HCT116 (cell line): ENCODE measurements at regions not wholly inside any gene's neighbourhood (a gene's known extent, or its start where the extent isn't known, plus 50 kb on each side); places are given as distances from the start of the nearest gene placed in this dataset.

Source experiments
- ATAC-seq: fragments of 200-7000 bp; cut with Tn5 transposase; 2 replicates; pipeline ENCODE4 v1.9.1; 2020; ENCODE audit warnings: mild to moderate bottlenecking, moderate library complexity
- BruUV-seq: library from RNA; stranded (reverse); fragments of 400-500 nt; replicated peaks from 2 replicates; lab custom pipeline; 2021; lab: Mats Ljungman, UMichigan
- CTCF ChIA-PET: fragments of 300-600 bp; sonication (Branson Sonifier 250); formaldehyde crosslinking; loops from one replicate; lab custom pipeline; 2021; ENCODE audit warnings: antibody characterized with exemption; lab: Charles Lee
- POLR2A ChIA-PET: fragments of 300-600, 350-600 bp; sonication (Branson Sonifier 250); formaldehyde crosslinking; loops from one replicate; lab custom pipeline; 2021; ENCODE audit warnings: antibody characterized with exemption; lab: Charles Lee
- RAD21 ChIA-PET, 2 experiments: fragments of 300-600 bp; sonication (Branson Sonifier 250); formaldehyde crosslinking; loops; one replicate each; lab custom pipeline; 2023; ENCODE audit warnings: low total read pairs in 2 of 2; ENCODE audit not compliant: uncharacterized antibody in 2 of 2, unreplicated experiment in 2 of 2, low non-redundant PET in 1 of 2; lab: Charles Lee
- DNase-seq: peaks from one replicate; pipeline ENCODE4 v3.0.0-alpha.2; 2010; ENCODE audit warnings: low read depth, low spot score
- H2AFZ ChIP-seq: fragments of 200-600 bp; shearing (Covaris generic), sonication (generic); 2 replicates; pipeline ENCODE4 v1.6.1; 2017; ENCODE audit warnings: low read depth, mixed run types, mixed read lengths, antibody characterized with exemption, low read length; ENCODE audit not compliant: poor library complexity, severe bottlenecking
- H3K27ac ChIP-seq: 2 replicates; pipeline ENCODE4 v1.5.1; 2012; ENCODE audit warnings: low read depth, low read length
- H3K27me3 ChIP-seq: fragments of 200-600 bp; sonication (generic); 2 replicates; pipeline ENCODE4 v1.6.1; 2016; ENCODE audit warnings: mixed run types, low read length, mixed read lengths; ENCODE audit not compliant: insufficient read depth
- H3K36me3 ChIP-seq, 2 experiments: fragments of 200-500 bp in 1 of 2; fragments of 200-600 bp in 1 of 2; sonication (Bioruptor generic) in 1 of 2; sonication (generic) in 1 of 2; 2 replicates each; pipeline versions ENCODE4 v1.5.1 to v1.6.1; 2014 to 2016; ENCODE audit warnings: low read length in 2 of 2, inconsistent platforms in 1 of 2, mixed read lengths in 1 of 2, mixed run types in 1 of 2; ENCODE audit not compliant: insufficient read depth in 2 of 2, control insufficient read depth in 1 of 2
- H3K4me1 ChIP-seq, 2 experiments: fragments of 200-600 bp in 1 of 2; sonication (generic) in 1 of 2; 2 replicates each; pipeline versions ENCODE4 v1.5.1 to v1.6.1; 2012 to 2017; ENCODE audit warnings: low read length in 2 of 2, inconsistent platforms in 1 of 2, mild to moderate bottlenecking in 1 of 2, mixed read lengths in 1 of 2, mixed run types in 1 of 2, moderate library complexity in 1 of 2; ENCODE audit not compliant: insufficient read depth in 2 of 2, control insufficient read depth in 1 of 2
- H3K4me2 ChIP-seq: fragments of 200-600 bp; sonication (generic); 2 replicates; pipeline ENCODE4 v1.6.1; 2017; ENCODE audit warnings: mixed run types, low read length, mixed read lengths
- H3K4me3 ChIP-seq, 2 experiments: fragments of 200-600 bp in 1 of 2; sonication (generic) in 1 of 2; replicated peaks in 1 of 2; 2 replicates each; pipeline ENCODE4 v1.5.1; 2011 to 2016; ENCODE audit warnings: low read length in 2 of 2, control low read depth in 1 of 2, low read depth in 1 of 2, mild to moderate bottlenecking in 1 of 2, mixed read lengths in 1 of 2, mixed run types in 1 of 2
- H3K79me2 ChIP-seq: fragments of 200-600 bp; sonication (generic); 2 replicates; pipeline ENCODE4 v1.6.1; 2017; ENCODE audit warnings: mild to moderate bottlenecking, mixed run types, low read length, moderate library complexity, mixed read lengths; ENCODE audit not compliant: insufficient read depth
- H3K9ac ChIP-seq: fragments of 200-600 bp; sonication (generic); 2 replicates; pipeline ENCODE4 v1.6.1; 2016; ENCODE audit warnings: low read length, mixed read lengths
- H3K9me2 ChIP-seq: fragments of 200-600 bp; sonication (generic), shearing (Covaris generic); 2 replicates; pipeline ENCODE4 v1.6.1; 2017; ENCODE audit warnings: mixed run types, mild to moderate bottlenecking, moderate library complexity; ENCODE audit not compliant: insufficient read depth
- H3K9me3 ChIP-seq, 2 experiments: fragments of 200-500 bp in 1 of 2; fragments of 200-600 bp in 1 of 2; sonication (Bioruptor generic) in 1 of 2; sonication (generic) in 1 of 2; 2 replicates each; pipeline ENCODE4 v1.6.1; 2014 to 2017; ENCODE audit warnings: low read length in 2 of 2, mixed read lengths in 2 of 2, inconsistent platforms in 1 of 2, low read depth in 1 of 2, mild to moderate bottlenecking in 1 of 2, mixed run types in 1 of 2, moderate library complexity in 1 of 2; ENCODE audit not compliant: control insufficient read depth in 1 of 2, insufficient read depth in 1 of 2
- H4K20me1 ChIP-seq: fragments of 200-600 bp; sonication (generic), shearing (Covaris generic); 2 replicates; pipeline ENCODE4 v1.6.1; 2017; ENCODE audit warnings: mixed run types, mild to moderate bottlenecking, moderate library complexity; ENCODE audit not compliant: insufficient read depth
- CEBPB ChIP-seq: IDR thresholded peaks from 2 replicates; pipeline ENCODE4 v1.6.1; 2012; ENCODE audit warnings: low read depth
- ELF1 ChIP-seq: IDR thresholded peaks from 2 replicates; pipeline ENCODE4 v1.6.1; 2012; ENCODE audit warnings: low read depth, borderline replicate concordance
- POLR2AphosphoS5 ChIP-seq: IDR thresholded peaks from 2 replicates; pipeline ENCODE4 v1.6.1; 2011; ENCODE audit warnings: mild to moderate bottlenecking, low read depth, low read length, moderate library complexity
- TCF7L2 ChIP-seq: IDR thresholded peaks from 2 replicates; pipeline ENCODE4 v1.7.0; 2011; ENCODE audit warnings: borderline replicate concordance, inconsistent platforms; ENCODE audit not compliant: insufficient read depth, insufficient read length; ENCODE audit errors: extremely low read depth
- ZNF274 ChIP-seq: fragments of 200-500 bp; sonication (Bioruptor generic); IDR thresholded peaks from 2 replicates; pipeline ENCODE4 v1.6.1; 2014; ENCODE audit warnings: mild to moderate bottlenecking, low read depth, low read length, inconsistent platforms
- intact Hi-C: fragments of 100-400 bp; cut with micrococcal nuclease; formaldehyde crosslinking; loops from 2 replicates; pipeline ENCODE4 v1.10.0; 2022
- TF ChIP-seq, protein P1 (sequence below): IDR thresholded peaks from 2 replicates; pipeline ENCODE4 v1.6.1; 2012
- TF ChIP-seq, protein P2 (sequence below): IDR thresholded peaks from 2 replicates; pipeline ENCODE4 v1.6.1; 2011; ENCODE audit warnings: mild to moderate bottlenecking, low read length, moderate library complexity; ENCODE audit not compliant: insufficient replicate concordance; ENCODE audit errors: extremely low read depth

GRCh38 chr10:106402458-106402857 lies 762.0 kb downstream of the SORCS1 start (continued):
- no peak for TF ChIP-seq ELF1
- TF ChIP-seq, protein P1, sequence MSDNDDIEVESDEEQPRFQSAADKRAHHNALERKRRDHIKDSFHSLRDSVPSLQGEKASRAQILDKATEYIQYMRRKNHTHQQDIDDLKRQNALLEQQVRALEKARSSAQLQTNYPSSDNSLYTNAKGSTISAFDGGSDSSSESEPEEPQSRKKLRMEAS = no peak
- no peak for TF ChIP-seq CEBPB
- TF ChIP-seq TCF7L2 = no peak
- TF ChIP-seq, protein P2, sequence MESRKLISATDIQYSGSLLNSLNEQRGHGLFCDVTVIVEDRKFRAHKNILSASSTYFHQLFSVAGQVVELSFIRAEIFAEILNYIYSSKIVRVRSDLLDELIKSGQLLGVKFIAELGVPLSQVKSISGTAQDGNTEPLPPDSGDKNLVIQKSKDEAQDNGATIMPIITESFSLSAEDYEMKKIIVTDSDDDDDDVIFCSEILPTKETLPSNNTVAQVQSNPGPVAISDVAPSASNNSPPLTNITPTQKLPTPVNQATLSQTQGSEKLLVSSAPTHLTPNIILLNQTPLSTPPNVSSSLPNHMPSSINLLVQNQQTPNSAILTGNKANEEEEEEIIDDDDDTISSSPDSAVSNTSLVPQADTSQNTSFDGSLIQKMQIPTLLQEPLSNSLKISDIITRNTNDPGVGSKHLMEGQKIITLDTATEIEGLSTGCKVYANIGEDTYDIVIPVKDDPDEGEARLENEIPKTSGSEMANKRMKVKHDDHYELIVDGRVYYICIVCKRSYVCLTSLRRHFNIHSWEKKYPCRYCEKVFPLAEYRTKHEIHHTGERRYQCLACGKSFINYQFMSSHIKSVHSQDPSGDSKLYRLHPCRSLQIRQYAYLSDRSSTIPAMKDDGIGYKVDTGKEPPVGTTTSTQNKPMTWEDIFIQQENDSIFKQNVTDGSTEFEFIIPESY = no peak
- no peak for TF ChIP-seq ZNF274

GRCh38 chr10:106401967-106402366 lies 762.5 kb downstream of the SORCS1 start:
- H4K20me1 ChIP-seq = no peaks in the 10 kb centered on the region
- no peak overlapping the region for H3K4me3 ChIP-seq
- no peak for TF ChIP-seq POLR2AphosphoS5
- DNase-seq (no peak), ATAC-seq (no peak)
- CTCF ChIA-PET = no interaction called here
- no peak overlapping the region for H3K4me2 ChIP-seq
- no TSS peak for BruUV-seq
- POLR2A ChIA-PET = no interaction called here
- no peaks in the 10 kb centered on the region for H3K9me2 ChIP-seq
- RAD21 ChIA-PET = no interaction called here
- peaks cover 30 to 46% of the 10 kb centered on the region in 2 experiments; a peak in 2 of 4 replicates for H3K9me3 ChIP-seq
- no peaks in the 10 kb centered on the region for H3K27me3 ChIP-seq
- H3K9ac ChIP-seq = no peak overlapping the region
- intact Hi-C loops = no loop called here
- no peak overlapping the region for H3K27ac ChIP-seq
- H3K4me1 ChIP-seq = no peaks in the 10 kb centered on the region
- no peak overlapping the region for H2AFZ ChIP-seq
- H3K79me2 ChIP-seq = no peaks in the 10 kb centered on the region
- H3K36me3 ChIP-seq = no peaks in the 10 kb centered on the region
